ENCODE measurements at regions not wholly inside any gene's neighbourhood (a gene's known extent, or its start where the extent isn't known, plus 50 kb on each side); places are given as distances from the start of the nearest gene placed in this dataset.
"Not testable (repeated sequence)": the region's sequence is repeated elsewhere in the genome, so short reads cannot be mapped to it uniquely, and the experiment has no call there.

DNA sequence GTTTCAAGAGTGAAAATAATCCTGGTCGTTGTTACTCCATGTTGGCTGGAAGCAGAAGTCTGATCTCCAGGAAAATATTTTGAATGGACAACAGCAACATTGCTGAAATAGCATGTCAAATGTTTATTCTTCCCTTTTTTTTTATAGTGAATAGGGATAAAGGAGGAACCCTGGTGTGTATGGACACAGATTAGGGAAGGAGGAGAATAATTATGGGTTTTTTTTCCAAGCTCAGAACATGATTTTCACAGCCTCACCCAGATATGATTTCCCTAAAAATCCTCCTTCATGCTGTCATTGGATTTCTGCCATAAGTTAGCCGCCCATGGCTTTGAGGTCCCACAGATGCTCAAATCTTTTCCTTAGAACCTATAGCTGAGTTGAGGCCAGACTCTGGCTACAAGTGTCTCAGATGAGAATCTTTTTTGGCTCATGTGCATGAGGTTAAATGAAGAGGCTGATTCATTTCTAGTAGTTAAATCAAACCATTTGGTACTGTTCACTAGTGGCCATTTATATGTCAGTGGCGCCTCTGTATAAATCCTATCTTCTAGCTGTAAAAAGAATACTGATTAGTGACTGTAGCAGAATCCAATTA is 65.5 kb upstream of the LIFR start:
- no peak for DNase-seq
- no peak overlapping the region for H3K4me3 ChIP-seq (ENCODE audit: low read depth in 2 of 2, low read length in 1 of 2)
- no peak overlapping the region for H3K4me2 ChIP-seq
- 85% methylated on average over 3 of the region's 3 CpGs for WGBS (ENCODE audit: low lambda C conversion rate)
- ChIA-PET CTCF (interaction anchor here (0.8 to 1.0 kb wide), 2 partner anchors 15 to 17 kb away, joined by 3 read pairs; no protein-coding TSS in a partner anchor), POLR2A (no interaction called here)
- H3K79me2 ChIP-seq (ENCODE audit: insufficient read depth), result no peaks in the 10 kb centered on the region
- H3K9ac ChIP-seq, result no peak overlapping the region
- H3K4me1 ChIP-seq (ENCODE audit: control insufficient read depth in 1 of 2, insufficient read depth in 2 of 2, low read depth in 1 of 2, low read length in 1 of 2), result no peaks in the 10 kb centered on the region; a peak in 1 of 4 replicates
- H3K9me3 ChIP-seq, result peaks cover 20% of the 10 kb centered on the region
- no peaks in the 10 kb centered on the region for H3K36me3 ChIP-seq (replicated peaks in 1 of 2; ENCODE audit: control insufficient read depth in 1 of 2, insufficient read depth in 2 of 2, low read length in 1 of 2)
- TF ChIP-seq SMC3 (IDR thresholded peaks at IDR 0.05; ENCODE audit: low read depth, low read length) (no peak), TCF12 (IDR thresholded peaks at IDR 0.05) (peak; percentile 21; the same call in 1 of the 2 replicates)
- TF ChIP-seq, protein P1, sequence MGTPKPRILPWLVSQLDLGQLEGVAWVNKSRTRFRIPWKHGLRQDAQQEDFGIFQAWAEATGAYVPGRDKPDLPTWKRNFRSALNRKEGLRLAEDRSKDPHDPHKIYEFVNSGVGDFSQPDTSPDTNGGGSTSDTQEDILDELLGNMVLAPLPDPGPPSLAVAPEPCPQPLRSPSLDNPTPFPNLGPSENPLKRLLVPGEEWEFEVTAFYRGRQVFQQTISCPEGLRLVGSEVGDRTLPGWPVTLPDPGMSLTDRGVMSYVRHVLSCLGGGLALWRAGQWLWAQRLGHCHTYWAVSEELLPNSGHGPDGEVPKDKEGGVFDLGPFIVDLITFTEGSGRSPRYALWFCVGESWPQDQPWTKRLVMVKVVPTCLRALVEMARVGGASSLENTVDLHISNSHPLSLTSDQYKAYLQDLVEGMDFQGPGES (IDR thresholded peaks at IDR 0.05; ENCODE audit: low read depth, low read length), result no peak
- no peaks in the 10 kb centered on the region for H3K27me3 ChIP-seq (ENCODE audit: insufficient read depth)
- no peaks in the 10 kb centered on the region for H3F3A ChIP-seq (replicated peaks; ENCODE audit: insufficient read depth)
- H3K27ac ChIP-seq (ENCODE audit: low read depth in 2 of 2, low read length in 1 of 2), result no peak overlapping the region
- no peaks in the 10 kb centered on the region for H4K20me1 ChIP-seq (ENCODE audit: insufficient read depth)
- no peaks in the 10 kb centered on the region for H3K9me2 ChIP-seq
- H2AFZ ChIP-seq (ENCODE audit: low read depth), result no peak overlapping the region

DNA sequence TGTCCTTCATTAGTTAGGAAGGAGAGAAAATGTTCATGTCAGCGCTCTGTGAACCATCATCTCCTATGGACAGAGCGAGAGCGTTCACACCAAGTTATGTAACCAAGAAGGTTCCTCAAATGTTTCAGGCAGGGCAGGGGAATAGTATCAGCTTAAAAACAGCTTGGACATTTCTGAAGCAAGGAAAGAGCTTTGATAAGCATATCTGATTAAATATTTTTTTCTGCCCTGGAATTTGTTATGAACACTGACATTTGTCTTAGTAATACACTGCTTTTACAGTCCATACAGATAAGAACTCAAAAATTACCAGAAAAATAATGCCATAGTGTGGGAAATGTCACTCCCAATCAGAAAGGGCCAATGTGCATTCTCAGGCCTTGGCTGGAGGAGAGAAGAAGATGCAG is 66.3 kb upstream of the LIFR start:
- peak; percentile 31; the same call in 1 of the 2 replicates for TF ChIP-seq TCF12 (IDR thresholded peaks at IDR 0.05)
- no peak for TF ChIP-seq SIN3A (IDR thresholded peaks at IDR 0.05; ENCODE audit: borderline replicate concordance, low read depth, low read length)
- 0 out of 2 replicates have a peak, but pooled peaks have one; percentile 29 for TF ChIP-seq FOXM1 (IDR thresholded peaks at IDR 0.05; ENCODE audit: low read depth)
- TF ChIP-seq, protein P2, sequence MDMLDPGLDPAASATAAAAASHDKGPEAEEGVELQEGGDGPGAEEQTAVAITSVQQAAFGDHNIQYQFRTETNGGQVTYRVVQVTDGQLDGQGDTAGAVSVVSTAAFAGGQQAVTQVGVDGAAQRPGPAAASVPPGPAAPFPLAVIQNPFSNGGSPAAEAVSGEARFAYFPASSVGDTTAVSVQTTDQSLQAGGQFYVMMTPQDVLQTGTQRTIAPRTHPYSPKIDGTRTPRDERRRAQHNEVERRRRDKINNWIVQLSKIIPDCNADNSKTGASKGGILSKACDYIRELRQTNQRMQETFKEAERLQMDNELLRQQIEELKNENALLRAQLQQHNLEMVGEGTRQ (IDR thresholded peaks at IDR 0.05; ENCODE audit: borderline replicate concordance, low read depth, low read length), result no peak
- TF ChIP-seq, protein P3, sequence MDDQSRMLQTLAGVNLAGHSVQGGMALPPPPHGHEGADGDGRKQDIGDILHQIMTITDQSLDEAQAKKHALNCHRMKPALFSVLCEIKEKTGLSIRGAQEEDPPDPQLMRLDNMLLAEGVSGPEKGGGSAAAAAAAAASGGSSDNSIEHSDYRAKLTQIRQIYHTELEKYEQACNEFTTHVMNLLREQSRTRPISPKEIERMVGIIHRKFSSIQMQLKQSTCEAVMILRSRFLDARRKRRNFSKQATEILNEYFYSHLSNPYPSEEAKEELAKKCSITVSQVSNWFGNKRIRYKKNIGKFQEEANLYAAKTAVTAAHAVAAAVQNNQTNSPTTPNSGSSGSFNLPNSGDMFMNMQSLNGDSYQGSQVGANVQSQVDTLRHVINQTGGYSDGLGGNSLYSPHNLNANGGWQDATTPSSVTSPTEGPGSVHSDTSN (IDR thresholded peaks at IDR 0.05), result peak; percentile 26; the same call in 1 of the 2 replicates
- no peak for TF ChIP-seq CHD2 (IDR thresholded peaks at IDR 0.05; ENCODE audit: low read length, partially characterized antibody)
- no peak for TF ChIP-seq RXRA (IDR thresholded peaks at IDR 0.05; ENCODE audit: borderline replicate concordance, low read depth)
- no peak for TF ChIP-seq POLR2AphosphoS5 (IDR thresholded peaks at IDR 0.05; ENCODE audit: low read depth, low read length)
- 91% methylated on average over 3 of the region's 3 CpGs for WGBS (ENCODE audit: low lambda C conversion rate)
- no peak overlapping the region for H3K4me2 ChIP-seq
- no peaks in the 10 kb centered on the region for H3F3A ChIP-seq (replicated peaks; ENCODE audit: insufficient read depth)
- no peak for DNase-seq
- no peaks in the 10 kb centered on the region; a peak in 1 of 4 replicates for H3K4me1 ChIP-seq (ENCODE audit: control insufficient read depth in 1 of 2, insufficient read depth in 2 of 2, low read depth in 1 of 2, low read length in 1 of 2)
- no peaks in the 10 kb centered on the region for H3K79me2 ChIP-seq (ENCODE audit: insufficient read depth)
- H3K9ac ChIP-seq, result no peak overlapping the region
- no peak overlapping the region for H3K4me3 ChIP-seq (ENCODE audit: low read depth in 2 of 2, low read length in 1 of 2)
- CTCF ChIA-PET, result interaction anchor here (0.8 to 1.6 kb wide), 4 partner anchors 16 to 187 kb away, joined by 3 to 4 read pairs (median 3); no protein-coding TSS in a partner anchor
- no peaks in the 10 kb centered on the region for H3K36me3 ChIP-seq (replicated peaks in 1 of 2; ENCODE audit: control insufficient read depth in 1 of 2, insufficient read depth in 2 of 2, low read length in 1 of 2)
- peaks cover 18% of the 10 kb centered on the region for H3K9me3 ChIP-seq
- POLR2A ChIA-PET, result no interaction called here
- no peaks in the 10 kb centered on the region for H4K20me1 ChIP-seq (ENCODE audit: insufficient read depth)
- no peak overlapping the region for H3K27ac ChIP-seq (ENCODE audit: low read depth in 2 of 2, low read length in 1 of 2)
- no peaks in the 10 kb centered on the region for H3K9me2 ChIP-seq
- no peaks in the 10 kb centered on the region for H3K27me3 ChIP-seq (ENCODE audit: insufficient read depth)
- H2AFZ ChIP-seq (ENCODE audit: low read depth), result no peak overlapping the region

DNA sequence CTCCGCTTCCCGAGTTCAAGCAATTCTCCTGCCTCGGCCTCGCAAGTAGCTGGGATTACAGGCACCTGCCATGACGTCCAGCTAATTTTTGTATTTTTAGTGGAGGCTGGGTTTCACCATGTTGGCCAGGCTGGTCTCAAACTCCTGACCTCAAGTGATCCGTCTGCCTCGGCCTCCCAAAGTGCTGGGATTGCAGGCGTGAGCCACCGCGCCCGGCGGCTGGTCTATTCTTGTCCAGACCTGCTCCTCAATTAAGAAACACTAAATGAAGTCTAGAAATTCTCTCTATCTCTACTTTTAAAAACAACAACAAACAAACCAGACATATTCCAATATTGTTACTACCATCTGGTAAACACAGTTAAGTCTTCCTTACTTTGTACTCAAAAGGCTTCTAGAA is 68.1 kb upstream of the LIFR start:
- CTCF ChIA-PET, result interaction anchor here (1.6 kb wide), 1 partner anchor 185 kb away, joined by 4 read pairs; no protein-coding TSS in a partner anchor
- H2AFZ ChIP-seq (ENCODE audit: low read depth); H4K20me1 ChIP-seq (ENCODE audit: insufficient read depth); H3K4me2 ChIP-seq; H3K36me3 ChIP-seq (replicated peaks in 1 of 2; ENCODE audit: control insufficient read depth in 1 of 2, insufficient read depth in 2 of 2, low read length in 1 of 2); H3K27ac ChIP-seq (ENCODE audit: low read depth in 2 of 2, low read length in 1 of 2); H3K9me2 ChIP-seq; H3K79me2 ChIP-seq (ENCODE audit: insufficient read depth); H3K27me3 ChIP-seq (ENCODE audit: insufficient read depth); H3K4me1 ChIP-seq (ENCODE audit: control insufficient read depth in 1 of 2, insufficient read depth in 2 of 2, low read depth in 1 of 2, low read length in 1 of 2); H3K4me3 ChIP-seq (ENCODE audit: low read depth in 2 of 2, low read length in 1 of 2); POLR2A ChIA-PET; DNase-seq; H3K9me3 ChIP-seq; H3F3A ChIP-seq (replicated peaks; ENCODE audit: insufficient read depth); H3K9ac ChIP-seq: not testable (repeated sequence)
- 88% methylated on average over 12 of the region's 12 CpGs for WGBS (ENCODE audit: low lambda C conversion rate)

DNA sequence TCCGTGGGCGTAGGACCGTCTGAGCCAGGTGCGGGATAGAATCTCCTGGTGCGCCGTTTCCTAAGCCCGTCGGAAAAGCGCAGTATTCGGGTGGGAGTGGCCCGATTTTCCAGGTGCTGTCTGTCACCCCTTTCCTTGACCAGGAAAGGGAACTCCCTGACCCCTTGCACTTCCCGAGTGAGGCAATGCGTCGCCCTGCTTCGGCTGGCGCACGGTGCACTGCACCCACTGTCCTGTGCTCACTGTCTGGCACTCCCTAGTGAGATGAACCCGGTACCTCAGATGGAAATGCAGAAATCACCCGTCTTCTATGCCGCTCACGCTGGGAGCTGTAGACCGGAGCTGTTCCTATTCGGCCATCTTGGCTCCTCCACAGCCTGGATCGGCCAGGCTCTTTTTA is 74.9 kb upstream of the LIFR start:
- POLR2A ChIA-PET, result interaction anchor here (0.6 kb wide), 1 partner anchor 51 kb away, joined by 3 read pairs; no protein-coding TSS in a partner anchor
- H3K9ac ChIP-seq; H4K20me1 ChIP-seq (ENCODE audit: insufficient read depth); H3K36me3 ChIP-seq (replicated peaks in 1 of 2; ENCODE audit: control insufficient read depth in 1 of 2, insufficient read depth in 2 of 2, low read length in 1 of 2); H3K27ac ChIP-seq (ENCODE audit: low read depth in 2 of 2, low read length in 1 of 2); H3K9me2 ChIP-seq; H3K79me2 ChIP-seq (ENCODE audit: insufficient read depth); CTCF ChIA-PET; H2AFZ ChIP-seq (ENCODE audit: low read depth); H3F3A ChIP-seq (replicated peaks; ENCODE audit: insufficient read depth); DNase-seq; H3K27me3 ChIP-seq (ENCODE audit: insufficient read depth); H3K9me3 ChIP-seq; H3K4me3 ChIP-seq (ENCODE audit: low read depth in 2 of 2, low read length in 1 of 2); H3K4me2 ChIP-seq; H3K4me1 ChIP-seq (ENCODE audit: control insufficient read depth in 1 of 2, insufficient read depth in 2 of 2, low read depth in 1 of 2, low read length in 1 of 2): not testable (repeated sequence)
- WGBS (ENCODE audit: low lambda C conversion rate), result 87% methylated on average over 21 of the region's 24 CpGs

Data from SK-N-SH (cell line).